Kidney (tissue), 13 donors: ENCODE measurements at regions not wholly inside any gene's neighbourhood (a gene's known extent, or its start where the extent isn't known, plus 50 kb on each side); places are given as distances from the start of the nearest gene placed in this dataset.

Experiments used
- DNase-seq, 5 donors: peaks; one replicate each; pipeline ENCODE4 v3.0.0-alpha.2; 2013 to 2020
- FAIRE-seq: peaks from 2 replicates; lab custom pipeline; 2012; peaks lifted over from hg19 to GRCh38; lab: Jason Lieb, UNC
- H3K27ac ChIP-seq, 2 donors: one replicate each; pipeline ENCODE4 v1.7.0; 2013; ENCODE audit warnings: low read depth in 2 of 2, low read length in 2 of 2, inconsistent platforms in 1 of 2
- H3K27me3 ChIP-seq: one replicate; pipeline ENCODE4 v1.7.1; 2013; ENCODE audit warnings: low read length, inconsistent platforms; ENCODE audit not compliant: control insufficient read depth, insufficient read depth
- H3K36me3 ChIP-seq, 3 donors: one replicate each; pipeline versions ENCODE4 v1.7.0 to v1.7.1; 2013; ENCODE audit warnings: low read length in 3 of 3, control low read depth in 1 of 3, inconsistent platforms in 1 of 3; ENCODE audit not compliant: insufficient read depth in 3 of 3, control insufficient read depth in 2 of 3
- H3K4me1 ChIP-seq, 3 donors: one replicate each; pipeline versions ENCODE4 v1.7.0 to v1.7.1; 2013; ENCODE audit warnings: low read length in 3 of 3, inconsistent platforms in 1 of 3, low read depth in 1 of 3; ENCODE audit not compliant: control insufficient read depth in 2 of 3, insufficient read depth in 2 of 3
- H3K4me3 ChIP-seq, 3 donors: one replicate each; pipeline versions ENCODE4 v1.7.0 to v1.8.1; 2013; ENCODE audit warnings: low read length in 3 of 3, control low read depth in 1 of 3, inconsistent platforms in 1 of 3
- H3K9ac ChIP-seq, 3 donors: one replicate each; pipeline versions ENCODE4 v1.7.0 to v1.7.1; 2013; ENCODE audit warnings: low read length in 3 of 3, control low read depth in 1 of 3, inconsistent platforms in 1 of 3
- H3K9me3 ChIP-seq, 3 donors: one replicate each; pipeline versions ENCODE4 v1.7.0 to v1.7.1; 2013; ENCODE audit warnings: low read length in 3 of 3, control low read depth in 1 of 3, inconsistent platforms in 1 of 3; ENCODE audit not compliant: control insufficient read depth in 2 of 3, insufficient read depth in 1 of 3
- CTCF ChIP-seq: IDR thresholded peaks from 3 replicates; pipeline ENCODE4 v1.5.1; 2012; ENCODE audit warnings: mild to moderate bottlenecking, moderate library complexity, borderline replicate concordance; ENCODE audit not compliant: insufficient read depth; ENCODE audit errors: extremely low read depth
- intact Hi-C: fragments of 100-400 bp; cut with DNase I; formaldehyde crosslinking; loops from one replicate; pipeline ENCODE4 v1.11.1; 2022
- donor health status: control.
- donor health status: control.
- donor health status: control.
- donor health status: control.
- donor health status: control.
- donor health status: DM: yes; HTN: yes; CAD: no.
- donor health status: Normal renal cell carcinoma (clear cell type).

- H3K36me3 ChIP-seq: no peaks in the 10 kb centered on the region
- intact Hi-C loops: no loop called here
- H3K4me1 ChIP-seq: no peaks in the 10 kb centered on the region
- no peak for DNase-seq
- H3K4me3 ChIP-seq: no peak overlapping the region
- H3K9me3 ChIP-seq: no peaks in the 10 kb centered on the region
- no peaks in the 10 kb centered on the region for H3K27me3 ChIP-seq
- H3K9ac ChIP-seq: no peak overlapping the region
- FAIRE-seq: no peak
- H3K27ac ChIP-seq: no peak overlapping the region
- no peak for TF ChIP-seq CTCF
Measured at GRCh38 chr12:9379023-9379742, 171.0 kb upstream of the PZP start.

GRCh38 chr12:9378430-9378835, 170.2 kb upstream of the PZP start:
- no peak for TF ChIP-seq CTCF
- H3K4me1 ChIP-seq: no peaks in the 10 kb centered on the region
- intact Hi-C loops: no loop called here

DNA sequence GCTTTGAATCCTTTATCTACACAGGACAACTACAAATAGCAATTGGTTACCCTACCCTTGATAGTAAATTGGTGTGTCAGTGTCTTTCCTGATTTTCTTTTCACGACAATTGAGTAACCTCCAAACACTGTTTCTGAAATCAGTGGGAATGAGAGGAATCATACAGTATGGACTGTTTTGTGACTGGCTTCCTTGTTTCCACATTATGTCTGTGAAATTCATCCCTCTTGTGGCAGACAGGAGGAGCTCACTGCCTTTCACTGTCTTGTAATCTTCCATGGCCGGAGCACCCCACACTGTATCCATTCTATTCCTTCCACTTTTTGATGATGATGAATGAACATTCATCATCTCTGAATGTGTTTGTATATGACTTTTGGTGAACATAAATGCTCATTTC, 164.0 kb upstream of the PZP start:
- no peaks in the 10 kb centered on the region for H3K27me3 ChIP-seq
- TF ChIP-seq CTCF: peak; percentile 3
- H3K4me1 ChIP-seq: no peaks in the 10 kb centered on the region
- no peak for FAIRE-seq
- H3K27ac ChIP-seq: no peak overlapping the region
- H3K9me3 ChIP-seq: no peaks in the 10 kb centered on the region
- intact Hi-C loops: no loop called here
- no peak overlapping the region for H3K9ac ChIP-seq
- no peak for DNase-seq
- no peaks in the 10 kb centered on the region for H3K36me3 ChIP-seq
- no peak overlapping the region for H3K4me3 ChIP-seq

More at GRCh38 chr12:9378430-9378835, 170.2 kb upstream of the PZP start:
- H3K27me3 ChIP-seq: no peaks in the 10 kb centered on the region
- DNase-seq: peak in 3 of 5 donors; percentile 51 to 63 (median 53)
- H3K9me3 ChIP-seq: no peaks in the 10 kb centered on the region
- H3K9ac ChIP-seq: no peak overlapping the region
- FAIRE-seq: no peak
- no peak overlapping the region for H3K4me3 ChIP-seq
- no peak overlapping the region for H3K27ac ChIP-seq
- no peaks in the 10 kb centered on the region for H3K36me3 ChIP-seq
